ENCODE measurements at regions not wholly inside any gene's neighbourhood (a gene's known extent, or its start where the extent isn't known, plus 50 kb on each side); places are given as distances from the start of the nearest gene placed in this dataset.
"Not testable (repeated sequence)": the region's sequence is repeated elsewhere in the genome, so short reads cannot be mapped to it uniquely, and the experiment has no call there.

DNA sequence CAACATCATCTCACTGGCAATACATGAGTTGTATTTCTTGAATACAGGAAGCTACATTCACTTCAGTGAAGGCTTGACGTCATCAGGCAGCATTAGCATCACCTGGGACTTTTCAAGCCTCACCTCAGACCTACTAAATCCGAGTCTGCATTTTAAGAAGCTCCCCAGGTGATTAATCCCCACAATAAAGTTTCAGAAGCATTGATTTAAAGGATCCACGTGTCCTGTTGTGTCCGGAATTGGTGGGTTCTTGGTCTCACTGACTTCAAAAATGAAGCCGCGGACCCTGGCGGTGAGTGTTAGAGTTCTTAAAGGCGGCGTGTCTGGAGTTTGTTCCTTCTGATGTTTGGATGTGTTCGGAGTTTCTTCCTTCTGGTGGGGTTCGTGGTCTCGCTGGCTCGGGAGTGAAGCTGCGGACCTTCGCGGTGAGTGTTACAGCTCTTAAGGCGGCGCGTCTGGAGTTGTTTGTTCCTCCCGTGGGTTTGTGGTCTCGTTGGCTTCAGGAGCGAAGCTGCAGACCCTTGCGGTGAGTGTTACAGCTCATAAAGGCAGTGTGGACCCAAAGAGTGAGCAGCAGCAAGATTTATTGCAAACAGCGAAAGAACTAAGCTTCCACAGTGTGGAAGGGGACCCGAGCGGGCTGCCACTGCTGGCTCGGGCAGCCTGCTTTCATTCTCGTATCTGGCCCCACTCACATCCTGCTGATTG lies 121.3 kb upstream of the ANKH start:
- DNase-seq (ENCODE audit: low read depth in 1 of 2, low spot score in 2 of 2): peak in 1 of 2 experiments; percentile 14
- H3K4me1 ChIP-seq (replicated peaks); H3K27me3 ChIP-seq (replicated peaks); H3K9me3 ChIP-seq (replicated peaks); H3K36me3 ChIP-seq; H3K27ac ChIP-seq: not testable (repeated sequence)
- H3K4me3 ChIP-seq: peak overlapping the region; percentile 34

DNA sequence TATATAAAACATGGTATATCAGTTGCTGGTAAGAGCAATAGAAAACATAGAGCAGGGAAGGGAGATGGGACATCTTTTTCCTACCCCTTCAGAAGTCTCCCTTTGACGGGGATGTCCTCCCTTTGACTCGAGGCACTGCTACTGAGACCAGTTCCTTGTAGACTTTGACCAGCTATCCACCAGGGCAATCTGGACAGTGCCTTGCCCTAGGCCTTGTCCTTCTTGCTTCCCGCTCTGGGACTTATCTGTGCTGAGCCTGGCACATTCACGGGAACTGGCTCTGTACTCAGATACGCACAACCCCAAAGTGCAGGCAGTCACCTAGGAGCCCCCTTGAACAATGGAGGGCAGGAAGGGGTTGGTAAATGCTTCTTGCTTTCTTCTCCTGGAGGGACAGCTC lies 116.6 kb upstream of the ANKH start:
- Histone ChIP-seq H3K27ac (no peak overlapping the region), H3K4me1 (replicated peaks) (no peaks in the 10 kb centered on the region), H3K27me3 (replicated peaks) (no peaks in the 10 kb centered on the region), H3K36me3 (no peaks in the 10 kb centered on the region), H3K4me3 (no peak overlapping the region), H3K9me3 (replicated peaks) (no peaks in the 10 kb centered on the region)
- DNase-seq (ENCODE audit: low read depth in 1 of 2, low spot score in 2 of 2): no peak

DNA sequence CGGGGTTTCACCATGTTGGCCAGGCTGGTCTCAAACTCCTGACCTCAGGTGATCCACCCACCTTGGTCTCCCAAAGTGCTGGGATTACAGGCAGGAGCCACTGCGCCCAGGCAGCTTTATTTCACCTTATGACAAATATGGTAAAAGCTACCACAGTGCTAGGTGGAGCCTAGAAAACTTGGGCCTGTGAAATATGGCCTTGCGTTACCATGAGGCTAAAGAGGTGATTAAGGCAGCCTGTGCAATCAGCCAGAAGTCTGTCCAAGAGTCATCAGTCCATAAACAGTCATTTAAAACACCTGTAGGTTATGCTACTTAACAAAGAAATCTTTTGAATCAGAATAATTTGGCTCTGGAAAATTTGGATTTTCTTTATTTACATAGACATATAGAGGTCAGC lies 114.8 kb upstream of the ANKH start:
- Histone ChIP-seq H3K4me3 (no peak overlapping the region), H3K4me1 (replicated peaks) (no peaks in the 10 kb centered on the region), H3K27me3 (replicated peaks) (no peaks in the 10 kb centered on the region), H3K27ac (no peak overlapping the region), H3K36me3 (no peaks in the 10 kb centered on the region), H3K9me3 (replicated peaks) (no peaks in the 10 kb centered on the region)
- DNase-seq (ENCODE audit: low read depth in 1 of 2, low spot score in 2 of 2): no peak

DNA sequence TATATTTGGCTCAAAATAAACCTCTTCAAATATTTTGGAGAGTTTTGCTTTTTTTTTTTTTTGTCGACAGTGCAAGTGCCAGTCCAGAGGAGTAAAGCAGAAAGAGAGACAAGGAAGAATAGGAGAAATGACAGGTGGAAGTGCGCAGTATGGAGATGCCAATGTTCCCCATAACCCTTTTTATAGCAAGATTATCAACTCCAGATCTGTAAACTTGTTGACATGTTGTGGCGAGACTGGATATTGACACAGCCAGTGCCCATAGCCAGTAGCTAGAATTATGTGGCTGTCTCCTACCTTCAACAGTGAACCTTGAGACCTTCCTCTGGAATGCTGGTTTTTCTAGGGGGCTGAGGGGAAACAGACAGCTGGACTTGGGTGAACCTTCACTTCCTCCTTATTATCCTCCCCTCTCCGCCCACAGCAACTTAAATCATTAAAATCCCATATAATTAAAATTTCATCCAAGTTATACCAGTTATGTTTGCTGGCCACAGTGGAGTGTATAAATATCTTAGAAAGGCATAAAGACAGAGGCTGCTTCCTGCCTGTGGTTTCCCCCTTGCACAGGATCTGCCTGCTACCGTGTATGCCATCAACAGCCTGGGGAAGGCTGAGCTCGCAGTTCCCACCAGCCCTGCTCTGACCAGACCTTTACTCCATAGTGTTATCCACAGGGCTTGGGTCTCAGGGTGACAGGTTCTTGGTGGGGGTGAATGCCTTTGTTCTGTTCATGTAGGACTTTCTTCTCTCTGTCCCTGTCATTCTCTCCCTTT lies 112.3 kb upstream of the ANKH start:
- 0 out of 2 replicates have a peak, but pooled peaks cover 2% of the 10 kb centered on the region for H3K9me3 ChIP-seq (replicated peaks)
- no peaks in the 10 kb centered on the region for H3K4me1 ChIP-seq (replicated peaks)
- no peak for DNase-seq (ENCODE audit: low read depth in 1 of 2, low spot score in 2 of 2)
- H3K4me3 ChIP-seq: no peak overlapping the region
- H3K27ac ChIP-seq: no peak overlapping the region
- no peaks in the 10 kb centered on the region for H3K27me3 ChIP-seq (replicated peaks)
- H3K36me3 ChIP-seq: no peaks in the 10 kb centered on the region

DNA sequence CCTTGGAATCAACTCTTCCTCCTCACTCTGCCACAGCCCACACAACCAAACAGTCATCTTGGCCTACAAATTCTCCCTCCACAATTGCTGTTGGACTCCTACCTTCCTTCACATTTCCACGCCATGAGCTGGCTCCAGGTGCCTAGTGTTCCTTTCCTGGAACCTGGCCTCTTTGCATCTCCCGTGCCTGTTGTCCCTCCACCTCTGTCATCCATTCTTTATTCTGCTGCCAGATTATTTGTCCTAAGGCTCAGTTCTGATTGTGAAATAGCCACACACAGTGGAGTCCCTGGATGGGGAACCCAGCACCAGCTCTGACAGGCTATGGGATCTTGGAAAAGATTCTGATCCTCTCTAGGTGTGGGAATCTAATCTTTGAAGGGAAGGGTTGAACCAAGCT lies 109.1 kb upstream of the ANKH start:
- H3K9me3 ChIP-seq (replicated peaks): 0 out of 2 replicates have a peak, but pooled peaks cover 2% of the 10 kb centered on the region
- no peaks in the 10 kb centered on the region for H3K4me1 ChIP-seq (replicated peaks)
- H3K27me3 ChIP-seq (replicated peaks): no peaks in the 10 kb centered on the region
- no peaks in the 10 kb centered on the region for H3K36me3 ChIP-seq
- no peak overlapping the region for H3K27ac ChIP-seq
- DNase-seq (ENCODE audit: low read depth in 1 of 2, low spot score in 2 of 2): no peak
- H3K4me3 ChIP-seq: no peak overlapping the region

DNA sequence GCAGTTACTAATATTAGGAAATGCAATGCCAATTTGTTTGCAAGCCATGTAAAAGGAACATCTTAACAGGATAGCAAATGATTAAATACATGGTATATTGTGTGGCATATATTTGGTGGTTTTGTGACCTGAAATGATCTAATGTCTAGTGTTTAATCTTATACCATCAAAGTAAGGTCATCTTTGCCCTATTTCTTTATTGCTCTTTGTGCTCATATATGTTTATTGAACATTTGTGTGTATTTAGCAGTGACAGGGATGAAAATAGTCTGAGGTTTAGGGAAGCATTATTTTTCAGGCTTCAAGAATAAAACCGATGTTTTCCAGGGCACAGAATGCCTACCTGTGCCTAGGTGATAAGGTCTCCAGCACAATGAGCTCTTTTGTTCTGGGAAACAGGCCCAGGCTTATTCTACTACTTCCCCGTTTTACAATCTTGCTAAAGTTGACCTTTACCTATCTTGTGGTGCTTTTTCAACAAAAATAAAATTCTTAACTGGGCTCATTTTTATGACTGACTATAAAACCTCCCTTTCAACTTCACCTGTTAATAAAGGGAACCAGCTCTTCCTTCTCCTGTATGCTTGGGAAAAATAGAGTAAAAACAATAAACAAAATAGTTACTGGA lies 105.6 kb upstream of the ANKH start:
- Histone ChIP-seq H3K36me3 (no peaks in the 10 kb centered on the region), H3K4me1 (replicated peaks) (no peaks in the 10 kb centered on the region), H3K4me3 (no peak overlapping the region), H3K27ac (no peak overlapping the region), H3K9me3 (replicated peaks) (0 out of 2 replicates have a peak, but pooled peaks cover 2% of the 10 kb centered on the region), H3K27me3 (replicated peaks) (no peaks in the 10 kb centered on the region; the same call in 1 of the 2 replicates)
- DNase-seq (ENCODE audit: low read depth in 1 of 2, low spot score in 2 of 2): no peak

DNA sequence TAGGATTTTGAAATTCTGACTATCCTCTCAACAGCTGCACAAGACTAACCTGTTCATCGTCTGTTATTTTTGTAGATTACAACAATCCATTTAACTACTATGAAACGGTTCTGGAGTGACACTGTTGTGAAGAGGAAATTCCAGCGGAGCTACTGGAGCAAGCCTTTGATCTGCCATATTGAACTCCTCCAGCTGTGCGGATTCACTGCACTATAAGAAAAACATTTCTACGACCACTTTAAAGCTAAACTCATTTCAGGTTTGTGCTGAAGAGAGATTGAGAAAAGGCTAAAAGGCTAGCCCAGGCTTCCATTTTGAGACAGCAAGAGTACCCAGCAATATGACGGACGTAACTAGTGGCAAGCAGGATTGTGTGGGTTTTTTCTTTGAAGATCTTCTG lies 104.9 kb upstream of the ANKH start:
- H3K4me3 ChIP-seq: no peak overlapping the region
- H3K36me3 ChIP-seq: no peaks in the 10 kb centered on the region
- H3K27me3 ChIP-seq (replicated peaks): no peaks in the 10 kb centered on the region; the same call in 1 of the 2 replicates
- H3K4me1 ChIP-seq (replicated peaks): no peaks in the 10 kb centered on the region
- H3K27ac ChIP-seq: no peak overlapping the region
- H3K9me3 ChIP-seq (replicated peaks): 0 out of 2 replicates have a peak, but pooled peaks cover 2% of the 10 kb centered on the region
- DNase-seq (ENCODE audit: low read depth in 1 of 2, low spot score in 2 of 2): no peak

DNA sequence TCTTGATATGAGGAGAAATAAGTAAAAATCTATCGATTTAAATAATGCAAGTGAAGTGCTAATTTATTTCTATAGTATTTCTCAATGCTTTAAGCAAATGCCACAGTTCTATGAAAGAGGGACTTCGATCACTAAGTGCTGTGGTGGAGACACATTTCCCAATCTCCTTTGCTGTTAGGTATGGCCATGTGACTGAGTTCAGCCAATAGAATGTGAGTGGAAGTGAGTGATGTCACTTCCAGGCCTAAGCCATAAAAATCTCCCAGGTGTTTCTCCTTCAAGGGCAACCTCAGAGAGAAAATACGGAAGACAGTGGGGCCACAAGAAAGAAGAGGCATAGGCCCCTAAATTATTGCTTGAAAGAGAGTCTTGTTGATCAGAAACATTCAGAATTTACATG lies 100.3 kb upstream of the ANKH start:
- Histone ChIP-seq H3K4me1 (replicated peaks) (no peaks in the 10 kb centered on the region; the same call in 1 of the 2 replicates), H3K4me3 (no peak overlapping the region), H3K9me3 (replicated peaks) (no peaks in the 10 kb centered on the region), H3K36me3 (no peaks in the 10 kb centered on the region), H3K27ac (no peak overlapping the region), H3K27me3 (replicated peaks) (no peaks in the 10 kb centered on the region; the same call in 1 of the 2 replicates)
- DNase-seq (ENCODE audit: low read depth in 1 of 2, low spot score in 2 of 2): no peak

DNA sequence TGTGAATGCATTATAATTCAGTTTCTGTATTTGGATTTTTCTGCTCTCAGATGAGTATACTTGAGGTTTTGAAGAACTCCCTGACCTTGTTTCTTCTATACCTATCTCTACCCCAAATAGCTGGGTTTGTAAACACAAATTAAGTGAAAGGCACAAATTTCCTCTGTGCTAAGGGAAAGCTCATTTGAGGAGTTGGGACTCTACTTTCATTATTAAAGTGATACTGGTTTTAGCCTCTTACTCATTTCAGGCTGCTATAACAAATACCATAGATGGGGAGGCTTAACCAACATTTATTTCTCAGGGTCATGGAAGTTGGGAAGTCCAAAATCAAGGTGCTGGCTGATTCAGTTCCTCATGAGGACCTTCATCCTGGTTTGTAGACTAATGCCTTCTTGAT lies 97.2 kb upstream of the ANKH start:
- no peak overlapping the region for H3K27ac ChIP-seq
- no peaks in the 10 kb centered on the region for H3K36me3 ChIP-seq
- no peaks in the 10 kb centered on the region for H3K9me3 ChIP-seq (replicated peaks)
- H3K4me3 ChIP-seq: no peak overlapping the region
- no peaks in the 10 kb centered on the region; the same call in 1 of the 2 replicates for H3K27me3 ChIP-seq (replicated peaks)
- H3K4me1 ChIP-seq (replicated peaks): no peaks in the 10 kb centered on the region; the same call in 1 of the 2 replicates
- no peak for DNase-seq (ENCODE audit: low read depth in 1 of 2, low spot score in 2 of 2)

DNA sequence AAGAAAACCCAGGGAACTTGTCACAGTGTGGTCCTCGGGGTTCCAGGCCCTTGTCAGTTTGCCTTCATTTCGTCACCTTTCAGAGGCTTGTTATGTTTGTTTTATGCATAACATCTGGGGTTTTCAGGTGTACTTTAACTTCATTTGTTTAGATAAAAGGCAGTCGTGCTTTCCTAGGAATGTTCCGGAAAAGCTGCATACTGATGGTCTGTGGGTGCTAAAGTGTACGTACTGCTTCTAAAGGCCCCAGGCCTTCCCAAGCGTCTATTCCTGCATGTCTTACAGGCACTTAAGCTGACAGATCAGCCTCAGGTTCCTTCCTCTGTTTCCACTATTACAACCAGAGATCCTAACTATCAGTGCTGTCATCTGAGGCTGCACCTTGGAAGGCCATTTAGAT lies 95.6 kb upstream of the ANKH start:
- DNase-seq (ENCODE audit: low read depth in 1 of 2, low spot score in 2 of 2): no peak
- no peaks in the 10 kb centered on the region; the same call in 1 of the 2 replicates for H3K4me1 ChIP-seq (replicated peaks)
- no peak overlapping the region for H3K27ac ChIP-seq
- H3K36me3 ChIP-seq: no peaks in the 10 kb centered on the region
- no peaks in the 10 kb centered on the region for H3K27me3 ChIP-seq (replicated peaks)
- H3K9me3 ChIP-seq (replicated peaks): no peaks in the 10 kb centered on the region
- no peak overlapping the region for H3K4me3 ChIP-seq

DNA sequence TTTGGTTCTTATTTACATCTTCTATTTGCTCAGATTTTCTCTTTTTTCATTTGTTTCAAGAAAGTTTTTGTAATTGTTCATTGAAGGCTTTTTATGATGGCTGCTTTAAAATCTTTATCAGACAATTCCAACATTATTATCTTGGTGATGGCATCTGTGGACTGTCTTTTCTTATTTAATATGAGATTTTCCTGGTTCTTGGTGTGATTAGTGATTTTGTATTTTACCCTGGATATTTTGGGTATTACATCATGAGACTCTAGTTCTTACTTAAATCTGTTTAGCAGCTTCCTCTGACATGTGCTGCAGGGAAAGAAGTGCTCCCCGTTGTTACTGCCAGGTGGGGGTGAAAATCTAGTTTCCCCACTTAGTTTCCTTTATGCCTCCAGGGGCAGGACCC lies 94.2 kb upstream of the ANKH start:
- Histone ChIP-seq H3K27ac (no peak overlapping the region), H3K4me3 (no peak overlapping the region), H3K9me3 (replicated peaks) (no peaks in the 10 kb centered on the region), H3K27me3 (replicated peaks) (no peaks in the 10 kb centered on the region), H3K4me1 (replicated peaks) (no peaks in the 10 kb centered on the region; the same call in 1 of the 2 replicates), H3K36me3 (no peaks in the 10 kb centered on the region)
- no peak for DNase-seq (ENCODE audit: low read depth in 1 of 2, low spot score in 2 of 2)

DNA sequence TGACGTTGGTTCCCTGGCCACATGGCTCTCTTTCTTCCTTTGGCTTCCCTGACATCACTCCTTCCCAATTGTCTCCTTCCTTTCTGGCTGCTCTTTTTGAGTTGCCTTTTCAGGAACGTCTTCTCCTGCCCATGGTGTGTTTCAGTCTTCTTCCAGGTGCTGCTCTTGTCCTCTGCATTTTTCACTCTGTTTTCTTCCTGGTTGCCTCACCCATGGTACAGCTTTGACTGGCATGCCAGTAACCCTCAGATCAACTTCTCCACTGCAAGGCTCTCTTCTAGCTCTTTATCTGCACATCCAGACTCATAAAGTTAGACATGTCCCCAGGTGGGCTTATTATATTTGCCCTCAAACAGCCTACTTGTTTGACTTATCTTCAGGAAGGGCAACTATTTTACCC lies 91.0 kb upstream of the ANKH start:
- no peaks in the 10 kb centered on the region for H3K27me3 ChIP-seq (replicated peaks)
- DNase-seq (ENCODE audit: low read depth in 1 of 2, low spot score in 2 of 2): no peak
- no peaks in the 10 kb centered on the region for H3K36me3 ChIP-seq
- H3K4me1 ChIP-seq (replicated peaks): peaks cover 5% of the 10 kb centered on the region
- H3K4me3 ChIP-seq: no peak overlapping the region
- no peaks in the 10 kb centered on the region for H3K9me3 ChIP-seq (replicated peaks)
- no peak overlapping the region for H3K27ac ChIP-seq

DNA sequence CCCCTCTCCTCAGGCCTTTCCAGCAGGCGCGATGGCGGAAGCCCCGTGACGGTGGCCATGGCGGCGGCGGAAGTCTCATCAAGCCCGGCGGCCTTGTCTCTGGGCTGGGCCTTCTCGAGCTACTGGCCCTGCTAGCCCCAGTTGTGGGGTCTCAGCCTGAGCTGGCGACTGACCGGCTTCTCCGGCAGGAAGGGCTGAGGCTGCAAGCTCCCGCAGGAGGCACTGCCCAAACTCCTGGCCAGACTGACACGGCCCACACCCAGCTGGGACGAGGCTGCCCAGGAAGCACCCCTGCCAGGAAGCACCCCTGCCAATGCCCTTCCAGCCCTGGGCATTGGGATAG lies 88.5 kb upstream of the ANKH start:
- H3K9me3 ChIP-seq (replicated peaks): no peaks in the 10 kb centered on the region
- H3K4me1 ChIP-seq (replicated peaks): peaks cover 5% of the 10 kb centered on the region
- DNase-seq (ENCODE audit: low read depth in 1 of 2, low spot score in 2 of 2): no peak
- no peak overlapping the region for H3K4me3 ChIP-seq
- H3K27me3 ChIP-seq (replicated peaks): no peaks in the 10 kb centered on the region
- H3K36me3 ChIP-seq: no peaks in the 10 kb centered on the region
- no peak overlapping the region for H3K27ac ChIP-seq
